NCI-H82 (cell line): ENCODE measurements at regions not wholly inside any gene's neighbourhood (a gene's known extent, or its start where the extent isn't known, plus 50 kb on each side); places are given as distances from the start of the nearest gene placed in this dataset.

Experiments
- DNase-seq: peaks from one replicate; lab custom pipeline; 2025; lab: John Stamatoyannopoulos, UW

GRCh38 chr20:19928328-19929011, 88.7 kb upstream of the NAA20 start:
- no peak for DNase-seq

GRCh38 chr20:19929012-19929360, 88.2 kb upstream of the NAA20 start:
- DNase-seq: no peak

- DNase-seq: no peak
Observed at GRCh38 chr20:19929481-19930145, 87.5 kb upstream of the NAA20 start.

DNA sequence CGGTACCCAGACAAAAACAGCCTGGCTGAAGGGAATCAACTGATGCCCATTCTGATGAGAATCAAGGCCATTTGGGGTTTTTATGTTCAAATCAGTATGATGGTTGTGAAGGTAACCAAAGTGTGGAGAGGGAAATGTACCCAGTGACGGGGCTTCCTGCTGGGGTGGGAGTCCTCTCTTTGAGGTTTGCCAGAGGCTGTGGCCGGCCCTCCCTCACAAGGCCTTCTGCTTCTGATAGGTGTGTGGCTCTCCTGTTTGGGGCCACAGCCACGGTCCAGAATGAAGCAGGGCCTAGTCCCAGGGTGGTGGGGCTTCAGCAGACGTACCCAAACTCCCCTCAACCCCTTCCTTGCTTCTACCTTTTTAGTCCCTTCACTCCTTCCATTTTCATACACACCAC, 86.7 kb upstream of the NAA20 start:
- DNase-seq: no peak

DNA sequence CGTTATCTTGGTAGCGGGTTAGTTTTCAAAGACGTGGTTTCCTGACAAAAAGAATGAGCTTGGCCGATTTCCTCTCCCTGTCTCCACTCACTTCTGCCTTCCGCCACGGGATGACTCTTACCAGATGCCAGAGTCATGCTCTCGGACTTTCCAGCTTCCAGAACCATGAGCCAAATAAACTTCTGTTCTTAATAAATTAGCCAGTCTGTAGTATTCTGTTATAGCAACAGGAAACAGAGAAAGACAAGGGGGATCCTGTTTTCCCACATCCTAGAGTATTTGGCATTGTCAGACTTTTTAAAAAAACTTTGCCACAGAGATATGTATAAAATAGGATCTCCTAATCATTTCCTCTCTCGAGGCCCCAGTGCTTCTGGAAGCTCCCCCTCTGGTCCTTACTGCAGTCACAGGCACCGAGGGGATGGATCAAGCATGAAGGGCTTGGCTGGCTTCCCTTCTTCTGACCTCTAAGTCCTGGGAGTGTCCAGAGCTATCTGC, 84.9 kb upstream of the NAA20 start:
- no peak for DNase-seq

GRCh38 chr20:19934792-19935491, 82.2 kb upstream of the NAA20 start:
- DNase-seq: no peak

DNA sequence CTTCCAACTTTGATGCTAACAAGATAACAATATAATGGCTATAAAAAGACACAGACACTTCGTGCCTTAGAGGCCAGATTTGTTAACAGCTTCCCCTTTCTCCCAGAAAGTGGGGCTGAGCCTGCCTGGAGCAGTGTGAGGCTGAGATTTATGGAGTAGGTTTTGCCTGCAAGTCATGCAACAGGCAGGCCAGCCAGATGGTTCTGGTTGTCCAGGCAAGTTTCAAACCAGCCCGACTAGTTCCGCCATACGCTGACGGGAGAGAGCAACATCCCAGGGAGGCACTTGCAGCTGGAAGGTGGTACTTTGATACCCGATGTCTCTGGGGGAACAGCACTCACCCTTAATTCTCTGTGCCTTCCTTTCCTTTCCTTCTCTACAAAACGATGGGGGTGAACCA, 81.3 kb upstream of the NAA20 start:
- DNase-seq: no peak

GRCh38 chr20:19936466-19937200, 80.5 kb upstream of the NAA20 start:
- DNase-seq: no peak

DNA sequence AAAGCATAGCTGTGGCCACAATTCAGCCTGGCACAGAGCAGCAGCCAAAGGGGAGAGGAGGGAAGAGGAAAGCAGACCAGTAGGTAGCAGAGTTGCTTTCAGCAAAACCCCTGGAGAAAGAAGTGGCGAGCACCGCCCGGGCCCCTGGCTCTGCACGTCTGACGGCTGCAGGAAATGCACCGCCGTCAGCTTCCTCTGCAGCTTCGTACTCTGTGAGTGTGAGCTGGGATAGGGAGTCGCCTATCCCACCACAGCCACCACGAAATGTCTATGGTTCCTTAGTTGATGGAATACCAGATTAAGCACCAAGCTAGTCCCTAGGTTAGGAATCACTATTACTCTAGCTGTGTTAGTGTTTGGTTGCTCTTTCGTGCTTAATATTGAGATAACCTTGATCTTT, 79.9 kb upstream of the NAA20 start:
- no peak for DNase-seq

GRCh38 chr20:19937651-19938420, 79.3 kb upstream of the NAA20 start:
- DNase-seq: no peak

DNA sequence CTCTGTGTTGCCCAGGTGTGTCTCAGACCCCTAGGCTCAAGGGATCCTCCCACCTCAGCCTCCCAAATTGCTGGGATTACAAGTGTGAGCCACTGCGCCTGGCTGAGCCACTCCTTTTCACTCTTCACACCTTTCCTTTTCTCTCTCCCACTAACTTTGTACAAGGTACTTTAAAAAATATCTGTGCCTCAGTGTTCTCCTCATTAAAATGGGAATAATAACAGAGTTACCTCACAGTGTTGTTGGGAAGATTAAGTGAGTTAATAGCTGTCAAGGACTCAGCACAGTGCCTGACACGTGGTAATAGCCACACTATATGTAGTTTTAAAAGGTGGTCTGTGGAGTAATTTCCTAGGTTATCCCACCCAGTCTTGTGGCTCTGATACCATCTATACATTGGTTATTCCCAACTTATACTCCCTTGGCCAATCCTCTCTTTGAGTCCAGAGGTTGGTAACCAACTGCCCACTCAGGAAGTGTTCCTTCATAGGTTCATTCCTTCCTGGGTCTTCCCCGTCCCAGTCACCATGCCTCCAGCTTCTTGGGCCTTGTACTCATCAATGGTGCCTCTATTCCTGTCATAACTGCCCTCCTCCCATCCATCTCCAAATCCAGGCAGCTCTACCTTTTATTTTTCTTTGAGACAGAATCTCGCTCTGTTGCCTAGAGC, 78.6 kb upstream of the NAA20 start:
- DNase-seq: no peak

DNA sequence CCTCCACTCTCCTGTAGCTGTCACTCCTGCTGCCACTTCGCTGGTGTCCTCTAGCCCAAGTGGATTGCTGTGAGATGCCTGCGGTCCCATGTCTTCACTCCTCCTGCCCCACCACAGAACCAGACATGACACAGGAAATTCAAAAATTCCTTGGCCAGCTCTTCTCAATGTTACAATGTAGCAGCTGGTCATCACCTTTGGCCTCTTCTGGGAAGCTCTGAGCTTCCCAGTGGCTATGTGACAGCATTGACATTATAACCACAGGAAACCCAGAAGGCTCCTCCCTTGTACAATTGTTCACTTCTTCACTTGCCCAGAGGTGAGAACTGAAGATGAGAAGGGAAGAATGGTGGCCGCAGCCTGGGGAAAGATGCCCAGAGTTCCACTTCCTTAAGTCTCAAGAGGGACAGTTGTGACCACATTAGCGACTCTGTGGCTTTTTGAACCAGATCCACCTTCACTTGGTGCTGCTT, 76.1 kb upstream of the NAA20 start:
- DNase-seq: no peak

- no peak for DNase-seq
Observed at GRCh38 chr20:19942611-19943010, 74.6 kb upstream of the NAA20 start.

DNA sequence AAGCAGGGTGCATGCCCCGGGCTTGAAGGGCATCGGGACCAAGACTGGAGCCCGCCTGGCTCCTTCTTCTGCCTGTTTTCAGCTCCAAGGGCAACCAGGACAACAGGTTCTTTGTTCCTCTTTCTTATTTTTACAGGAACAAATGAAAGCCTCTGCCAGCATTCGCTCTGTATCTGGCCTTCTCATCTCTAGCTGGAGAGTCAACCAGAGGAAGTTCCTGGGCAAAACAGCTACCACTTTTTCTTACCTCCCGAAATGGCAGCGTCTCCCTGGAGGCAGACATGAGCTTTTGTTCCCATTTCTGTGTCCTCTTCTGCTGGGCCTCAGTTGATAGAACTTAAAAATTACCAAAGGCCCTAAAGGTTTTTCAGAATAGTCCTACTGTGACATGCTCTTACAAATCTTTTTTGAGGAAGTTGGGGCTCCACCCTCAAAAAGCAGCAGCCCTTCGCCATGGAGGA, 74.1 kb upstream of the NAA20 start:
- no peak for DNase-seq

- DNase-seq: no peak
Observed at GRCh38 chr20:19944772-19945459, 72.2 kb upstream of the NAA20 start.

- no peak for DNase-seq
Observed at GRCh38 chr20:19945732-19946670, 71.2 kb upstream of the NAA20 start.

GRCh38 chr20:19947611-19948264, 69.4 kb upstream of the NAA20 start:
- DNase-seq: no peak

DNA sequence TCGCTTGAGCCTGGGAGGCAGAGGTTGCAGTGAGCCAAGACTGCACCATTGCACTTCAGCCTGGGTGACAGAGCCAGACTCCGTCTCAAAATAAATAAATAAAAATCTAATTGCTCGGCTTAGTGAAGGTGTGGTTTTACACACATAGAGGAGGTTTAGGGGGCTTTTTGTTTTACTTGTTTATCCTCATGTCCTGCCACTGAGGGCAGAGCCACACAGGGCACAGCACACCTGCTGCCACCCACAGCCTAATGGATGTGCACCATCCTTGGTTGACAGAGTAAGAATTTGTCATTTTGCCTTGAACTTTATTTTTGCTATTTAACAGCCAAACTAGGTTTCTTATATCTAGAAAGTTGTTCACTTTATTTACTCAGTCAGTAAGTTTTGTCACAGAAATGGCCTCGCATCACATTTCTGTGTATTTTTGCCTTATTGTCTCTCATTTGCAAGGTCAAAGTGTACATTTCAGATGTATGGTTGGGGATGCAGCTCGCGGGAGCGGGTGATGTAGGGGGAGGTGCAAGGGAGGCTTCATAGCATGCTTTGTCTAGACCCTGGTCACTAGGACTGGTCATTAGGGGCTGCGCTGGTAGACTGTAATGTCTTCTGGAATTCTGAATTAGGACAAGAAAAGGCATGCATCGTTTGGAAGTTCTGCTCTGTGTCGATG, 67.8 kb upstream of the NAA20 start:
- DNase-seq: no peak
